DMS79 (cell line): ENCODE measurements at regions not wholly inside any gene's neighbourhood (a gene's known extent, or its start where the extent isn't known, plus 50 kb on each side); places are given as distances from the start of the nearest gene placed in this dataset.

Experiments
- DNase-seq: peaks from one replicate; lab custom pipeline; 2025; lab: John Stamatoyannopoulos, UW

- DNase-seq, result no peak
These were observed 434.0 kb upstream of the JARID2 start for GRCh38 chr6:14811775-14812428.

GRCh38 chr6:14814016-14814415, 431.9 kb upstream of the JARID2 start:
- DNase-seq, result no peak

GRCh38 chr6:14816116-14816859, 429.6 kb upstream of the JARID2 start:
- DNase-seq, result no peak

GRCh38 chr6:14817074-14817473, 428.8 kb upstream of the JARID2 start:
- no peak for DNase-seq

GRCh38 chr6:14818422-14818884, 427.4 kb upstream of the JARID2 start:
- DNase-seq, result no peak

GRCh38 chr6:14819001-14819400, 426.9 kb upstream of the JARID2 start:
- DNase-seq, result no peak

- DNase-seq, result no peak
These were observed 425.9 kb upstream of the JARID2 start for GRCh38 chr6:14819840-14820420.

GRCh38 chr6:14822012-14822553, 423.8 kb upstream of the JARID2 start:
- DNase-seq, result no peak

GRCh38 chr6:14822679-14823078, 423.2 kb upstream of the JARID2 start:
- no peak for DNase-seq

GRCh38 chr6:14824060-14824459, 421.8 kb upstream of the JARID2 start:
- DNase-seq, result no peak

GRCh38 chr6:14824484-14825275, 421.2 kb upstream of the JARID2 start:
- no peak for DNase-seq

- DNase-seq, result no peak
These were observed 419.4 kb upstream of the JARID2 start for GRCh38 chr6:14826456-14826855.

- no peak for DNase-seq
These were observed 418.5 kb upstream of the JARID2 start for GRCh38 chr6:14827354-14827753.

- no peak for DNase-seq
These were observed 417.7 kb upstream of the JARID2 start for GRCh38 chr6:14828201-14828611.

GRCh38 chr6:14831070-14831469, 414.8 kb upstream of the JARID2 start:
- DNase-seq, result no peak

GRCh38 chr6:14831937-14832336, 413.9 kb upstream of the JARID2 start:
- DNase-seq, result no peak

GRCh38 chr6:14832427-14832826, 413.4 kb upstream of the JARID2 start:
- DNase-seq, result no peak

GRCh38 chr6:14834851-14835530, 410.9 kb upstream of the JARID2 start:
- no peak for DNase-seq

GRCh38 chr6:14837435-14837834, 408.4 kb upstream of the JARID2 start:
- DNase-seq, result no peak

GRCh38 chr6:14838133-14838583, 407.7 kb upstream of the JARID2 start:
- no peak for DNase-seq

- DNase-seq, result no peak
These were observed 403.9 kb upstream of the JARID2 start for GRCh38 chr6:14841901-14842421.
